ENCODE measurements at regions not wholly inside any gene's neighbourhood (a gene's known extent, or its start where the extent isn't known, plus 50 kb on each side); places are given as distances from the start of the nearest gene placed in this dataset.
A peak's percentile ranks its signal among the peaks of the same experiment; 100 is the strongest.

- H3K9me3 ChIP-seq: no peaks in the 10 kb centered on the region
- H3K27ac ChIP-seq: no peak overlapping the region
- H3K4me3 ChIP-seq: no peak overlapping the region
- H3K27me3 ChIP-seq (ENCODE audit: low read depth): peaks cover 16% of the 10 kb centered on the region
- DNase-seq: peak; percentile 35
- H3K36me3 ChIP-seq: no peaks in the 10 kb centered on the region
- no peaks in the 10 kb centered on the region for H3K4me1 ChIP-seq
- intact Hi-C loops (cut with DNase I): no loop called here
- peak in 1 of 2 donors; percentile 42 for ATAC-seq
- TF ChIP-seq CTCF (IDR thresholded peaks at IDR 0.05): no peak
These were observed 76.2 kb upstream of the PPP2R2D start for GRCh38 chr10:131824371-131825149.

GRCh38 chr10:131825150-131825848 lies 75.5 kb upstream of the PPP2R2D start:
- Histone ChIP-seq H3K27me3 (ENCODE audit: low read depth) (peaks cover 17% of the 10 kb centered on the region), H3K27ac (no peak overlapping the region), H3K4me1 (no peaks in the 10 kb centered on the region), H3K9me3 (no peaks in the 10 kb centered on the region), H3K4me3 (no peak overlapping the region), H3K36me3 (no peaks in the 10 kb centered on the region)
- no peak for TF ChIP-seq CTCF (IDR thresholded peaks at IDR 0.05)
- DNase-seq (peak; percentile 3), ATAC-seq (no peak)
- intact Hi-C loops (cut with DNase I): no loop called here

- no peaks in the 10 kb centered on the region for H3K4me1 ChIP-seq
- H3K36me3 ChIP-seq: no peaks in the 10 kb centered on the region
- no peaks in the 10 kb centered on the region for H3K9me3 ChIP-seq
- H3K4me3 ChIP-seq: no peak overlapping the region
- intact Hi-C loops (cut with DNase I): no loop called here
- ATAC-seq: no peak
- no peak overlapping the region for H3K27ac ChIP-seq
- TF ChIP-seq CTCF (IDR thresholded peaks at IDR 0.05): no peak
- DNase-seq: peak; percentile 29
- peaks cover 24% of the 10 kb centered on the region for H3K27me3 ChIP-seq (ENCODE audit: low read depth)
These were observed 74.7 kb upstream of the PPP2R2D start for GRCh38 chr10:131825960-131826650.

- TF ChIP-seq CTCF (IDR thresholded peaks at IDR 0.05): no peak
- H3K27ac ChIP-seq: no peak overlapping the region
- H3K4me1 ChIP-seq: no peaks in the 10 kb centered on the region
- no peaks in the 10 kb centered on the region for H3K9me3 ChIP-seq
- intact Hi-C loops (cut with DNase I): no loop called here
- H3K4me3 ChIP-seq: no peak overlapping the region
- ATAC-seq: no peak
- no peaks in the 10 kb centered on the region for H3K36me3 ChIP-seq
- peaks cover 26% of the 10 kb centered on the region for H3K27me3 ChIP-seq (ENCODE audit: low read depth)
- DNase-seq: peak; percentile 34
These were observed 71.5 kb upstream of the PPP2R2D start for GRCh38 chr10:131829156-131829930.
